Activated CD8-positive, alpha-beta T cell treated with anti-CD3 and anti-CD28 coated beads for 36 hours (primary cell): ENCODE measurements at regions not wholly inside any gene's neighbourhood (a gene's known extent, or its start where the extent isn't known, plus 50 kb on each side); places are given as distances from the start of the nearest gene placed in this dataset.

Experiments
- ATAC-seq: fragments of 200-7000 bp; cut with Tn5 transposase; one replicate; pipeline ENCODE4 v1.10.0; 2021; ENCODE audit warnings: mild to moderate bottlenecking, moderate library complexity
- CTCF ChIA-PET: fragments of 350-600 bp; sonication (Branson Sonifier 250); formaldehyde crosslinking; loops from one replicate; lab custom pipeline; 2021; ENCODE audit warnings: antibody characterized with exemption; lab: Charles Lee
- POLR2A ChIA-PET: fragments of 350-600 bp; sonication (Branson Sonifier 250); formaldehyde crosslinking; loops from one replicate; lab custom pipeline; 2021; ENCODE audit warnings: antibody characterized with exemption; lab: Charles Lee
- DNase-seq: peaks from one replicate; pipeline ENCODE4 v3.0.0-alpha.2; 2020
- H3K27ac Mint-ChIP-seq: one replicate; pipeline ENCODE4 v1.8.0; 2021; ENCODE audit warnings: mild to moderate bottlenecking, mixed read lengths
- H3K27me3 Mint-ChIP-seq: one replicate; pipeline ENCODE4 v1.8.0; 2021; ENCODE audit warnings: mixed read lengths
- H3K36me3 Mint-ChIP-seq: one replicate; pipeline ENCODE4 v1.8.0; 2021; ENCODE audit warnings: low read depth, mixed read lengths
- H3K4me1 Mint-ChIP-seq: one replicate; pipeline ENCODE4 v1.8.0; 2021; ENCODE audit warnings: low read depth, mixed read lengths
- H3K4me3 Mint-ChIP-seq: one replicate; pipeline ENCODE4 v1.8.0; 2021; ENCODE audit warnings: mild to moderate bottlenecking, moderate library complexity, mixed read lengths
- H3K9me3 Mint-ChIP-seq: one replicate; pipeline ENCODE4 v1.8.0; 2021; ENCODE audit warnings: mixed read lengths
- CTCF ChIP-seq: fragments of 200-600 bp; IDR thresholded peaks from one replicate; pipeline ENCODE4 v1.8.0; 2022; ENCODE audit warnings: antibody characterized with exemption, mild to moderate bottlenecking
- intact Hi-C: fragments of 100-400 bp; cut with micrococcal nuclease; formaldehyde crosslinking; loops from one replicate; pipeline ENCODE4 v1.10.0; 2022

- Mint-ChIP-seq H3K27me3 (peaks cover 2% of the 10 kb centered on the region), H3K9me3 (no peaks in the 10 kb centered on the region), H3K27ac (no peak overlapping the region), H3K4me3 (no peak overlapping the region), H3K4me1 (peaks cover 3% of the 10 kb centered on the region), H3K36me3 (no peaks in the 10 kb centered on the region)
- TF ChIP-seq CTCF: no peak
- ATAC-seq: no peak
- CTCF ChIA-PET: interaction anchor here (1.0 to 1.9 kb wide), 2 partner anchors 92 to 135 kb away, joined by 3 to 9 read pairs; no protein-coding TSS in a partner anchor
- intact Hi-C loops: loop anchor here (10.0 kb wide), 1 partner anchor 93 kb away; no protein-coding TSS in a partner anchor
- no peak for DNase-seq
- POLR2A ChIA-PET: no interaction called here
These were observed 179.9 kb downstream of the CDC5L start for GRCh38 chr6:44567406-44567805.

GRCh38 chr6:44569131-44569530, 181.6 kb downstream of the CDC5L start:
- H3K27ac Mint-ChIP-seq: no peak overlapping the region
- intact Hi-C loops: loop anchor here (10.0 kb wide), 1 partner anchor 94 kb away; no protein-coding TSS in a partner anchor
- ChIA-PET CTCF (interaction anchor here (3.6 kb wide), 1 partner anchor 93 kb away, joined by 21 read pairs; no protein-coding TSS in a partner anchor), POLR2A (no interaction called here)
- H3K36me3 Mint-ChIP-seq: no peaks in the 10 kb centered on the region
- H3K4me3 Mint-ChIP-seq: no peak overlapping the region
- H3K9me3 Mint-ChIP-seq: no peaks in the 10 kb centered on the region
- TF ChIP-seq CTCF: no peak
- no peak for ATAC-seq
- no peak for DNase-seq
- H3K4me1 Mint-ChIP-seq: no peaks in the 10 kb centered on the region
- peaks cover 2% of the 10 kb centered on the region for H3K27me3 Mint-ChIP-seq

GRCh38 chr6:44569931-44570385, 182.5 kb downstream of the CDC5L start:
- CTCF ChIA-PET: interaction anchor here (3.6 kb wide), 1 partner anchor 94 kb away, joined by 21 read pairs; no protein-coding TSS in a partner anchor
- TF ChIP-seq CTCF: no peak
- no peak overlapping the region for H3K4me3 Mint-ChIP-seq
- ATAC-seq (no peak), DNase-seq (no peak)
- POLR2A ChIA-PET: no interaction called here
- no peaks in the 10 kb centered on the region for H3K4me1 Mint-ChIP-seq
- H3K27me3 Mint-ChIP-seq: peaks cover 2% of the 10 kb centered on the region
- no peaks in the 10 kb centered on the region for H3K9me3 Mint-ChIP-seq
- intact Hi-C loops: loop anchor here (10.0 kb wide), 1 partner anchor 95 kb away; no protein-coding TSS in a partner anchor
- no peak overlapping the region for H3K27ac Mint-ChIP-seq
- no peaks in the 10 kb centered on the region for H3K36me3 Mint-ChIP-seq

- peaks cover 3% of the 10 kb centered on the region for H3K27me3 Mint-ChIP-seq
- ChIA-PET CTCF (interaction anchor here (1.1 to 3.6 kb wide), 2 partner anchors 95 to 101 kb away, joined by 4 to 21 read pairs; no protein-coding TSS in a partner anchor), POLR2A (no interaction called here)
- TF ChIP-seq CTCF: no peak
- H3K4me1 Mint-ChIP-seq: no peaks in the 10 kb centered on the region
- intact Hi-C loops: no loop called here
- no peaks in the 10 kb centered on the region for H3K36me3 Mint-ChIP-seq
- H3K4me3 Mint-ChIP-seq: no peak overlapping the region
- ATAC-seq (no peak), DNase-seq (no peak)
- H3K27ac Mint-ChIP-seq: no peak overlapping the region
- H3K9me3 Mint-ChIP-seq: no peaks in the 10 kb centered on the region
These were observed 184.0 kb downstream of the CDC5L start for GRCh38 chr6:44571510-44571909.

GRCh38 chr6:44572346-44572745, 184.8 kb downstream of the CDC5L start:
- TF ChIP-seq CTCF: no peak
- no peak overlapping the region for H3K4me3 Mint-ChIP-seq
- H3K27me3 Mint-ChIP-seq: peaks cover 3% of the 10 kb centered on the region
- ATAC-seq (no peak), DNase-seq (no peak)
- intact Hi-C loops: no loop called here
- no peaks in the 10 kb centered on the region for H3K9me3 Mint-ChIP-seq
- no peaks in the 10 kb centered on the region for H3K4me1 Mint-ChIP-seq
- no peaks in the 10 kb centered on the region for H3K36me3 Mint-ChIP-seq
- POLR2A ChIA-PET: no interaction called here
- CTCF ChIA-PET: interaction anchor here (1.1 to 3.6 kb wide), 3 partner anchors 96 to 1358 kb away, joined by 4 to 21 read pairs (median 4); no protein-coding TSS in a partner anchor
- no peak overlapping the region for H3K27ac Mint-ChIP-seq
